Retinal pigment epithelial cell (primary cell): ENCODE measurements at regions not wholly inside any gene's neighbourhood (a gene's known extent, or its start where the extent isn't known, plus 50 kb on each side); places are given as distances from the start of the nearest gene placed in this dataset.

Source experiments
- DNase-seq: peaks from one replicate; pipeline ENCODE4 v3.0.0-alpha.2; 2010; ENCODE audit warnings: low read depth
- H3K4me3 ChIP-seq: 2 replicates; pipeline ENCODE4 v1.5.1; 2011; ENCODE audit warnings: mild to moderate bottlenecking, low read length, control low read depth, moderate library complexity
- TF ChIP-seq, protein P1 (sequence below): conservative IDR thresholded peaks from 2 replicates; pipeline ENCODE4 v1.5.1; 2011; ENCODE audit warnings: low read depth, low read length, control low read depth, inconsistent platforms

DNA sequence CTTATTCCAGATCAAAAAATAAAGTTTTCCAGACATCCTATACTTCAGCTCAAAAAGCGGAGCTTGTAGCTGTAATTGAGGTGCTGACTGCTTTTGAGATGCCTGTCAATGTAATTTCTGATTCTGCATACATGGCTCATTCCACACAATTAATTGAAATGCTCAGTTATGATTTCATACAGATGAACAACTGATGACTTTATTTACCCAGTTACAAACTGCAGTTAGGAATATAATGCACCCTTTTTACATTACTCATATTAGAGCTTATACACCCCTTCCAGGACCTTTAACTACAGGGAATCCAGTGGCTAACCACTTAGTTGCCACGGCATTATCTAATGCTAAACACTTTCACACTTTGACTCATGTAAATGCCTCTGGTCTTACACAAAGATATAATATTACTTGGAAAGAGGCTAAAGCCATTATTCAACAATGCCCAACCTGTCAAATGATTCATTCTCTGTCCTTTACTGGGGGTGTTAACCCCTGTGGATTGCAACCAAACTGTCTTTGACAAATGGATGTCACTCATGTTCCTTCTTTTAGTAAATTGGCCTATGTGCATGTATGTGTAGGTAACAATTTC, 147.3 kb downstream of the ZNF33B start:
- TF ChIP-seq, protein P1, sequence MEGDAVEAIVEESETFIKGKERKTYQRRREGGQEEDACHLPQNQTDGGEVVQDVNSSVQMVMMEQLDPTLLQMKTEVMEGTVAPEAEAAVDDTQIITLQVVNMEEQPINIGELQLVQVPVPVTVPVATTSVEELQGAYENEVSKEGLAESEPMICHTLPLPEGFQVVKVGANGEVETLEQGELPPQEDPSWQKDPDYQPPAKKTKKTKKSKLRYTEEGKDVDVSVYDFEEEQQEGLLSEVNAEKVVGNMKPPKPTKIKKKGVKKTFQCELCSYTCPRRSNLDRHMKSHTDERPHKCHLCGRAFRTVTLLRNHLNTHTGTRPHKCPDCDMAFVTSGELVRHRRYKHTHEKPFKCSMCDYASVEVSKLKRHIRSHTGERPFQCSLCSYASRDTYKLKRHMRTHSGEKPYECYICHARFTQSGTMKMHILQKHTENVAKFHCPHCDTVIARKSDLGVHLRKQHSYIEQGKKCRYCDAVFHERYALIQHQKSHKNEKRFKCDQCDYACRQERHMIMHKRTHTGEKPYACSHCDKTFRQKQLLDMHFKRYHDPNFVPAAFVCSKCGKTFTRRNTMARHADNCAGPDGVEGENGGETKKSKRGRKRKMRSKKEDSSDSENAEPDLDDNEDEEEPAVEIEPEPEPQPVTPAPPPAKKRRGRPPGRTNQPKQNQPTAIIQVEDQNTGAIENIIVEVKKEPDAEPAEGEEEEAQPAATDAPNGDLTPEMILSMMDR, result no peak
- H3K4me3 ChIP-seq, result no peak overlapping the region
- DNase-seq, result no peak

DNA sequence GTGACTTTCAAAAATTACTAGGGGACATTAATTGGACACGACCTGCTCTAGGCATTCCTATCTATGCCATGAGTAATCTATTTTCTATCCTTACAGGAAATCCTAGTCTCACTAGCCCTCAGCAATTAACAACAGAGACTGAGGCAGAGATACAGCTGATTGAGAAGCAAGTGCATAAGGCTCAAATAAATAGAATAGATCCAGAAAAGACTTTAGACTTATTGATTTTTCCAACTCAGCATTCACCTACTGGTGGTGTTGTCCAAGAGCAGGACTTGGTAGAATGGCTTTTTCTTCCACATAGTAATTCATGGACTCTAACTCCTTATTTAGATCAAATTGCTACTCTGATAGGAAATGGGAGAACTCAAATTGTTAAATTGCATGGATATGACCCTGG, 148.0 kb downstream of the ZNF33B start:
- TF ChIP-seq, protein P1, result no peak
- H3K4me3 ChIP-seq, result no peak overlapping the region
- DNase-seq, result no peak

DNA sequence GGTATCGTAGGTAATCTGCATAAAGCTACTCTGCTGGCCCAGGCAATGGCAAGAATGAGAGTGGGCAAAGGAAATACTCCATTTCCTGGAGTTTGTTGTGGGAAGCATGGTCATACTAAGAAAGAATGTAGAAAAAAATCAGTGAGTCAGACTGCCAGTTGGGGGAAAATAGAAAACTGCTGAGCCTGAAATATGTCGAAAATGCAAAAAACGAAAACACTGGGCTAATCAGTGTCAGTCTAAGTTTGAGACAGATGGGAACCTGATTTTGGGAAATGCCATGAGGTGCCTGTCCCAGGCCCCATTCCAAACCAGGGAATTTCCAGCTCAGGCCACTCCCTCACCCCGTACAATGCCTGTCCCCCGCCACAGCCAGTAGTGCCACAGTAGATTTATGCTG, 150.0 kb downstream of the ZNF33B start:
- TF ChIP-seq, protein P1, result no peak
- no peak overlapping the region for H3K4me3 ChIP-seq
- no peak for DNase-seq

DNA sequence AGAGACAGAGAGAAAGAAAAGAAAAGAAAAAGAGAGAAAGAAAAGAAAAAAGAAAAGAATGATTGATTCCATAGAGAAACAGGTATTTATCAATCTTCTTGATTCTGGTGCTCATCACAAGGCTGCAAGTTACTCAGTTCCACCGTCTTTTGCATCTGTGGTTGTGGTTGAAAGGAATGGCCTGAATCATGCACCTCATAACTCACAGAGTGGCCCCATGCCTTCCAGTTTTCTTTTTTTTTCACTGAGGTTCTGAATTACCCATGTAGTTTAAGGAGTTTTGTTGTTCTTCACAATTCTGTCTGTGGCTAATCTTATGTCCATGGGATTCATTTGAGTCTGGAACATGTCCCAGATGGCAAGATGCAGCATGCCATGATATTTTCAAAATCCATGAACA, 156.0 kb downstream of the ZNF33B start:
- H3K4me3 ChIP-seq, result no peak overlapping the region
- TF ChIP-seq, protein P1, result no peak
- no peak for DNase-seq

DNA sequence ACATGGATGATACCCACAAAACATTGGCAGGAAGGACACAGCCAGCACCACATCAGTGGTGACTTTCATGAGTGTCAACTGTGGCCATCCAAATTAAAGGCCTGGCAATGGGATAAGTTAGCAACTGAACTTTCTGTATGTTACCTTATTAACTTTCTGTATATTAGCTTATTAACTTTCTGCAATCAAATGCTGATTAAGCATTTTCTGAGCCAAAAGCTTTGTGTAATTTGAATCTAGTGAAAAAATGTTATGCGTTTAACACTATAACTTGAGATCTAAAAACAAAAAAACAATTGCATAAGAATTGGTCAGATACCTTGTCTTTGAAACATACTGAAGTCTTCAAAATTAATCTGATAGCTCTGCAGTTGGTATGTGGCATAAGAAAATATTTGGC, 159.3 kb downstream of the ZNF33B start:
- TF ChIP-seq, protein P1, result no peak
- no peak for DNase-seq
- H3K4me3 ChIP-seq, result no peak overlapping the region

DNA sequence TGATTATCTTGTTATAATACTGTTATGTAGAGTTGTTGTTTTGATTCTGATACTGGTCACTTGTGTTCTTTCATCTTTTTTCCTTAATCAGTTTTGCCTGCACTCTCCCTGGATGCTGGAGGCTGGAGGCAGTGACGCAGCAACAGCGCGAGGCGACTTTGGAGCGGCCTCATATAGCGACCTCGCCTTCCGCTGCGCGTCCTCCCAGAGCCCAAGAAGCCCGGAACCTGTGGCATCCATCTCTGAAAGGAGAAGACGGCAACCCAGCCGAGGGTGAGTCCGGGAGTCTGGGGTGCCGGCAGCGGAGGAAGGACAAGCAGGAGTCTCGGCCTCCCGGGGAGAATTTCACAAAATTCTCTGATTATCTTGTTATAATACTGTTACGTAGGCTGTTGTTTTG, 161.2 kb downstream of the ZNF33B start:
- no peak overlapping the region for H3K4me3 ChIP-seq
- TF ChIP-seq, protein P1, result no peak
- DNase-seq, result no peak

DNA sequence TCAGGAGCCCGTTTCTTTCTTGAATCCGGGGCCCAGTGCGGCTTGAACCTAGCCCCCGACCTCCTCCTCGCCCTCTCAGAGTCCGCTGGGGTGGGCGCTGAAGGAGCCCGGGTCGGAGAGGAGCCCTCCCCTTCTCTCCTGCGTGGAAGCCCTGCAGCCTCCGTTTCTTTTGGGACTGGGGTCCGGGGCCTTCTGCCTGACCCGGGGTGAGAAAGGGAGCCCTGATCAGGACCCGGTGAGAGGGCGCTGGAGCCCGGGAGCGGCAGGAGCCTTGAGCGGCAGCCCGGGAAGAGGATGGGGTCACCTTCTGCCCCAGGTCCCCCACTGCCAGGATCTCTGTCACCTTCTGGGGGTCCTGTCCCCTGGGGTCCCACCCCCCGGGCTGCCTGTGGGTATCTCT, 162.3 kb downstream of the ZNF33B start:
- peak overlapping the region; percentile 53 for H3K4me3 ChIP-seq
- DNase-seq, result no peak
- TF ChIP-seq, protein P1, result no peak
